ENCODE measurements at regions not wholly inside any gene's neighbourhood (a gene's known extent, or its start where the extent isn't known, plus 50 kb on each side); places are given as distances from the start of the nearest gene placed in this dataset.

DNA sequence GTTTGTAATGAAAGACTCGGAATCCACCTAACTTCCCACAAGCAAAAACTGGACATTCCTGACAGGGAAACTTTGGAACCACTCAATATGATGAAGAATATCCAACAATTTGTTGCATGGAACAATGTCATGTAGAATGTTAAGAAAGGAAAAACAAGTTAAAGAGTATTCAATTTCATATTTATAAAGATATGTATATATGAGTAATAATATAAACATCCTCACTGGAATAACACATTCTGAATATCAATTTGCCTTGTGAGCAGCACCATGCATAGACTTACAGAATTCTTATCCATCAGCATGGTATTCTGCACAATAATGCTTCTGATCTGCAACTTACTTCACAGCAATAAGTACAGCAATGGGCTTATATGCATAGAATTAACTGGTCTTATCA, 650.3 kb downstream of the SEMA5A start (continued):
- no peak for TF ChIP-seq CHD1 (IDR thresholded peaks at IDR 0.05; ENCODE audit: low read depth, low read length)
- no peak for TF ChIP-seq GABPA (IDR thresholded peaks at IDR 0.05; ENCODE audit: borderline replicate concordance, insufficient read depth, low read length)

Measured in H1 (cell line).